ENCODE measurements at regions not wholly inside any gene's neighbourhood (a gene's known extent, or its start where the extent isn't known, plus 50 kb on each side); places are given as distances from the start of the nearest gene placed in this dataset.

GRCh38 chr4:11912886-11913285 is 484.2 kb upstream of the HS3ST1 start:
- RAD21 ChIA-PET (ENCODE audit: low non-redundant PET in 1 of 2, low total read pairs in 2 of 2, uncharacterized antibody in 2 of 2, unreplicated experiment in 2 of 2) = no interaction called here
- peak overlapping the region; percentile 37; the same call in 1 of the 2 replicates for H3K4me2 ChIP-seq (ENCODE audit: low read length)
- H4K20me1 ChIP-seq (ENCODE audit: insufficient read depth) = no peaks in the 10 kb centered on the region
- DNase-seq (ENCODE audit: low read depth, low spot score) (peak; percentile 2), ATAC-seq (no peak)
- no peaks in the 10 kb centered on the region; the same call in 1 of the 2 replicates for H3K9me2 ChIP-seq (ENCODE audit: insufficient read depth)
- no peaks in the 10 kb centered on the region for H3K9me3 ChIP-seq (ENCODE audit: control insufficient read depth in 1 of 2, insufficient read depth in 1 of 2, low read depth in 1 of 2, low read length in 2 of 2)
- CTCF ChIA-PET = no interaction called here
- no peak overlapping the region for H3K27ac ChIP-seq (ENCODE audit: low read depth, low read length)
- no peak overlapping the region for H2AFZ ChIP-seq (ENCODE audit: low read depth, low read length, poor library complexity, severe bottlenecking)
- no peak overlapping the region for H3K4me3 ChIP-seq (replicated peaks in 1 of 2; ENCODE audit: low read depth in 1 of 2, low read length in 2 of 2)
- BruUV-seq (replicated peaks) = no TSS peak
- peaks cover 0 to 13% of the 10 kb centered on the region in 2 experiments; a peak in 2 of 4 replicates for H3K4me1 ChIP-seq (ENCODE audit: control insufficient read depth in 1 of 2, insufficient read depth in 2 of 2, low read length in 2 of 2)
- no peaks in the 10 kb centered on the region for H3K79me2 ChIP-seq (ENCODE audit: insufficient read depth, low read length)
- intact Hi-C loops (cut with micrococcal nuclease) = no loop called here
- H3K27me3 ChIP-seq (ENCODE audit: insufficient read depth, low read length) = no peaks in the 10 kb centered on the region
- H3K36me3 ChIP-seq (ENCODE audit: control insufficient read depth in 1 of 2, insufficient read depth in 2 of 2, low read length in 2 of 2) = no peaks in the 10 kb centered on the region
- POLR2A ChIA-PET = no interaction called here
- no peak overlapping the region for H3K9ac ChIP-seq (ENCODE audit: low read length)
- TF ChIP-seq SP1 (IDR thresholded peaks at IDR 0.05; ENCODE audit: low read depth) = 0 out of 2 replicates have a peak, but pooled peaks have one; percentile 16
- no peak for TF ChIP-seq ZNF274 (IDR thresholded peaks at IDR 0.05; ENCODE audit: low read depth, low read length)
- peak; percentile 37; the same call in 1 of the 2 replicates for TF ChIP-seq JUND (IDR thresholded peaks at IDR 0.05)
- peak; percentile 22; the same call in 1 of the 2 replicates for TF ChIP-seq FOSL1 (IDR thresholded peaks at IDR 0.05; ENCODE audit: low read depth)
- no peak for TF ChIP-seq ZFX (IDR thresholded peaks at IDR 0.05)

GRCh38 chr4:11910812-11911211 is 482.1 kb upstream of the HS3ST1 start:
- no peaks in the 10 kb centered on the region for H3K9me3 ChIP-seq (ENCODE audit: control insufficient read depth in 1 of 2, insufficient read depth in 1 of 2, low read depth in 1 of 2, low read length in 2 of 2)
- DNase-seq (ENCODE audit: low read depth, low spot score) = no peak
- CTCF ChIA-PET = no interaction called here
- H3K4me2 ChIP-seq (ENCODE audit: low read length) = no peak overlapping the region
- no TSS peak for BruUV-seq (replicated peaks)
- H3K27me3 ChIP-seq (ENCODE audit: insufficient read depth, low read length) = no peaks in the 10 kb centered on the region
- H3K9ac ChIP-seq (ENCODE audit: low read length) = no peak overlapping the region
- no peaks in the 10 kb centered on the region for H3K36me3 ChIP-seq (ENCODE audit: control insufficient read depth in 1 of 2, insufficient read depth in 2 of 2, low read length in 2 of 2)
- H3K79me2 ChIP-seq (ENCODE audit: insufficient read depth, low read length) = no peaks in the 10 kb centered on the region
- no peaks in the 10 kb centered on the region for H4K20me1 ChIP-seq (ENCODE audit: insufficient read depth)
- H3K9me2 ChIP-seq (ENCODE audit: insufficient read depth) = no peaks in the 10 kb centered on the region; the same call in 1 of the 2 replicates
- POLR2A ChIA-PET = no interaction called here
- TF ChIP-seq MAX (IDR thresholded peaks at IDR 0.05) (no peak), EZH2 (IDR thresholded peaks at IDR 0.05) (no peak), JUND (IDR thresholded peaks at IDR 0.05) (no peak), CBX3 (IDR thresholded peaks at IDR 0.05; ENCODE audit: low read depth) (no peak), YY1 (IDR thresholded peaks at IDR 0.05; ENCODE audit: extremely low read depth, insufficient replicate concordance, low read depth, low read length) (no peak), CTCF (IDR thresholded peaks at IDR 0.05 in 2 of 3, conservative IDR thresholded peaks at IDR 0.05 in 1 of 3; ENCODE audit: borderline replicate concordance in 1 of 3, insufficient read depth in 1 of 3, low read depth in 2 of 3, low read length in 2 of 3) (no peak), SRF (IDR thresholded peaks at IDR 0.05; ENCODE audit: low read depth) (no peak), CEBPB (IDR thresholded peaks at IDR 0.05; ENCODE audit: low read depth) (no peak), ZFX (IDR thresholded peaks at IDR 0.05) (no peak), RAD21 (IDR thresholded peaks at IDR 0.05; ENCODE audit: low read depth) (no peak), EZH2phosphoT487 (IDR thresholded peaks at IDR 0.05; ENCODE audit: borderline replicate concordance) (no peak), SP1 (IDR thresholded peaks at IDR 0.05; ENCODE audit: low read depth) (no peak)
- H2AFZ ChIP-seq (ENCODE audit: low read depth, low read length, poor library complexity, severe bottlenecking) = no peak overlapping the region
- no peak overlapping the region for H3K4me3 ChIP-seq (replicated peaks in 1 of 2; ENCODE audit: low read depth in 1 of 2, low read length in 2 of 2)
- RAD21 ChIA-PET (ENCODE audit: low non-redundant PET in 1 of 2, low total read pairs in 2 of 2, uncharacterized antibody in 2 of 2, unreplicated experiment in 2 of 2) = no interaction called here
- no peak overlapping the region for H3K27ac ChIP-seq (ENCODE audit: low read depth, low read length)
- ATAC-seq = no peak
- intact Hi-C loops (cut with micrococcal nuclease) = no loop called here
- H3K4me1 ChIP-seq (ENCODE audit: control insufficient read depth in 1 of 2, insufficient read depth in 2 of 2, low read length in 2 of 2) = peaks cover 0 to 13% of the 10 kb centered on the region in 2 experiments; a peak in 2 of 4 replicates
